Endothelial cell (in vitro differentiated cells): ENCODE measurements at regions not wholly inside any gene's neighbourhood (a gene's known extent, or its start where the extent isn't known, plus 50 kb on each side); places are given as distances from the start of the nearest gene placed in this dataset.
"Not testable (repeated sequence)": the region's sequence is repeated elsewhere in the genome, so short reads cannot be mapped to it uniquely, and the experiment has no call there.

Source experiments
- DNase-seq: peaks from one replicate; pipeline ENCODE4 v3.0.0; 2021; ENCODE audit warnings: low spot score
- H3K27ac Mint-ChIP-seq: one replicate; pipeline ENCODE4 v1.8.0; 2021; ENCODE audit warnings: mixed read lengths, inconsistent platforms; ENCODE audit not compliant: unreplicated experiment
- H3K27me3 Mint-ChIP-seq: one replicate; pipeline ENCODE4 v1.8.0; 2021; ENCODE audit warnings: mild to moderate bottlenecking, moderate library complexity, mixed read lengths, inconsistent platforms; ENCODE audit not compliant: unreplicated experiment
- H3K36me3 Mint-ChIP-seq: one replicate; pipeline ENCODE4 v1.8.0; 2021; ENCODE audit warnings: mild to moderate bottlenecking, low read depth, mixed read lengths, inconsistent platforms; ENCODE audit not compliant: unreplicated experiment
- H3K4me1 Mint-ChIP-seq: one replicate; pipeline ENCODE4 v1.8.0; 2021; ENCODE audit warnings: mild to moderate bottlenecking, mixed read lengths, inconsistent platforms; ENCODE audit not compliant: unreplicated experiment
- H3K4me3 Mint-ChIP-seq: one replicate; pipeline ENCODE4 v1.8.0; 2021; ENCODE audit warnings: mild to moderate bottlenecking, mixed read lengths, inconsistent platforms; ENCODE audit not compliant: unreplicated experiment
- H3K9me3 Mint-ChIP-seq: one replicate; pipeline ENCODE4 v1.8.0; 2021; ENCODE audit warnings: mixed read lengths, inconsistent platforms; ENCODE audit not compliant: unreplicated experiment
- CTCF ChIP-seq: fragments of 200-600 bp; sonication (generic); IDR thresholded peaks from one replicate; pipeline ENCODE4 v1.5.0; 2021; ENCODE audit warnings: antibody characterized with exemption; ENCODE audit not compliant: unreplicated experiment

- H3K27ac Mint-ChIP-seq, result no peak overlapping the region
- H3K4me3 Mint-ChIP-seq, result no peak overlapping the region
- H3K9me3 Mint-ChIP-seq, result no peaks in the 10 kb centered on the region
- peaks cover under 1% of the 10 kb centered on the region for H3K4me1 Mint-ChIP-seq
- no peaks in the 10 kb centered on the region for H3K36me3 Mint-ChIP-seq
- TF ChIP-seq CTCF, result no peak
- H3K27me3 Mint-ChIP-seq, result peaks cover 2% of the 10 kb centered on the region
- DNase-seq, result no peak
Observed at GRCh38 chr6:10315034-10315433, 99.8 kb downstream of the TFAP2A start.

GRCh38 chr6:10314163-10314955, 100.5 kb downstream of the TFAP2A start:
- Mint-ChIP-seq H3K9me3 (no peaks in the 10 kb centered on the region), H3K36me3 (no peaks in the 10 kb centered on the region), H3K27ac (no peak overlapping the region), H3K27me3 (peaks cover 2% of the 10 kb centered on the region), H3K4me3 (no peak overlapping the region), H3K4me1 (peaks cover 6% of the 10 kb centered on the region)
- DNase-seq, result no peak
- TF ChIP-seq CTCF, result no peak

- peaks cover 6% of the 10 kb centered on the region for H3K4me1 Mint-ChIP-seq
- no peaks in the 10 kb centered on the region for H3K36me3 Mint-ChIP-seq
- H3K9me3 Mint-ChIP-seq, result no peaks in the 10 kb centered on the region
- H3K27ac Mint-ChIP-seq, result no peak overlapping the region
- no peak for TF ChIP-seq CTCF
- DNase-seq, result no peak
- no peak overlapping the region for H3K4me3 Mint-ChIP-seq
- peaks cover 2% of the 10 kb centered on the region for H3K27me3 Mint-ChIP-seq
Observed at GRCh38 chr6:10313799-10314162, 101.1 kb downstream of the TFAP2A start.

- peaks cover 6% of the 10 kb centered on the region for H3K4me1 Mint-ChIP-seq
- no peak for DNase-seq
Observed at GRCh38 chr6:10312445-10312844, 102.4 kb downstream of the TFAP2A start.

GRCh38 chr6:10311546-10312405, 103.1 kb downstream of the TFAP2A start:
- not testable (repeated sequence) for DNase-seq, H3K4me1 Mint-ChIP-seq, H3K27ac Mint-ChIP-seq, H3K36me3 Mint-ChIP-seq, H3K9me3 Mint-ChIP-seq, H3K27me3 Mint-ChIP-seq, H3K4me3 Mint-ChIP-seq

More at GRCh38 chr6:10312445-10312844, 102.4 kb downstream of the TFAP2A start:
- TF ChIP-seq CTCF, result no peak
- no peaks in the 10 kb centered on the region for H3K9me3 Mint-ChIP-seq
- H3K27me3 Mint-ChIP-seq, result peaks cover 2% of the 10 kb centered on the region
- no peaks in the 10 kb centered on the region for H3K36me3 Mint-ChIP-seq
- no peak overlapping the region for H3K27ac Mint-ChIP-seq
- no peak overlapping the region for H3K4me3 Mint-ChIP-seq
